ENCODE measurements at regions not wholly inside any gene's neighbourhood (a gene's known extent, or its start where the extent isn't known, plus 50 kb on each side); places are given as distances from the start of the nearest gene placed in this dataset.
"Not testable (repeated sequence)": the region's sequence is repeated elsewhere in the genome, so short reads cannot be mapped to it uniquely, and the experiment has no call there.

GRCh38 chr17:68116211-68116610, 80.7 kb downstream of the KPNA2 start:
- POLR2A ChIA-PET; ATAC-seq; CTCF ChIA-PET; H3K27me3 Mint-ChIP-seq (ENCODE audit: low read depth); H3K27ac Mint-ChIP-seq; H3K4me3 Mint-ChIP-seq; DNase-seq; H3K9me3 Mint-ChIP-seq (ENCODE audit: insufficient read depth); H3K4me1 Mint-ChIP-seq (ENCODE audit: low read depth): not testable (repeated sequence)
- H3K36me3 Mint-ChIP-seq (ENCODE audit: low read depth) = peaks cover 36% of the 10 kb centered on the region

- Mint-ChIP-seq H3K36me3 (ENCODE audit: low read depth) (peaks cover 55% of the 10 kb centered on the region), H3K9me3 (ENCODE audit: insufficient read depth) (no peaks in the 10 kb centered on the region), H3K4me1 (ENCODE audit: low read depth) (peaks cover 35% of the 10 kb centered on the region), H3K27ac (no peak overlapping the region), H3K4me3 (no peak overlapping the region), H3K27me3 (ENCODE audit: low read depth) (no peaks in the 10 kb centered on the region)
- DNase-seq = no peak
- ATAC-seq = no peak
- CTCF ChIA-PET = no interaction called here
- POLR2A ChIA-PET = no interaction called here
Measured at GRCh38 chr17:68122587-68122986, 87.1 kb downstream of the KPNA2 start.

DNA sequence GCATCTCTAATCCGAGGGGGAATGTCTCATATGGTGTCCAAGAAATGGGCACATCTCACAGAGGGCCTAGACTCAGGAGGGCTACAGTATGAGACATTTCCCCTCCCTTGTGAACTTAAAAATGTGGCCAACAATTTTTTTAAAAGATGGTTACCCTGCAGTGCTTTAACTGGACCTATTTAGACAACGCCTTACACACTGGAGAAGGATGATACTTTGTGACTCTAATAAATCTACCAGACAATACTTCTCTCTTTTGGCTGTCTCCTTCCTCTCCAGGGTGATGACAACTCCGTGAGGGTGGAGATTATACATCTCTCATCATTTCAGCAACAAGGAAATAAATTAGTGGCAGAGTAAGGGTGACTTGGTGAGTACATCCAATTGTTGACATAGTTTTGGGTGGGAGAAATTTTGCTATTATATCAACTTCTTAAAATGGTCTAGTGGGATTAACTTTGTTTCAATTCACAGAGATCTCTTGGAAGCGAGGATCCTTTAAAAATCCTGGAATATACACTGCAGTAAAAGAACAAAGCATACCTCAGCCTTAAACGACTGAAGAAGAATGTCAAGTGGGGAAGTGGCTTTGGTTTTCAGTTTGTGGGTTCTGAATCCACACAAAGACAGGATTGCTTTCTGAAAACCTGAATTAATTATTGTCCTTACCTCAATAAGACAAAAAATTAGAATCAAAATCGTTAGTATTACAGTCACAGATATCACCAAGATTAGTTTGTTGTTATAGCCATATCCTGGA, 89.8 kb downstream of the KPNA2 start:
- ATAC-seq = no peak
- peaks cover 49% of the 10 kb centered on the region for H3K36me3 Mint-ChIP-seq (ENCODE audit: low read depth)
- POLR2A ChIA-PET = no interaction called here
- DNase-seq = no peak
- no peak overlapping the region for H3K4me3 Mint-ChIP-seq
- CTCF ChIA-PET = no interaction called here
- H3K9me3 Mint-ChIP-seq (ENCODE audit: insufficient read depth) = no peaks in the 10 kb centered on the region
- peaks cover 32% of the 10 kb centered on the region for H3K4me1 Mint-ChIP-seq (ENCODE audit: low read depth)
- no peaks in the 10 kb centered on the region for H3K27me3 Mint-ChIP-seq (ENCODE audit: low read depth)
- H3K27ac Mint-ChIP-seq = peak overlapping the region; percentile 1

- Mint-ChIP-seq H3K36me3 (ENCODE audit: low read depth) (peaks cover 36% of the 10 kb centered on the region), H3K27me3 (ENCODE audit: low read depth) (no peaks in the 10 kb centered on the region), H3K4me1 (ENCODE audit: low read depth) (peaks cover 32% of the 10 kb centered on the region), H3K9me3 (ENCODE audit: insufficient read depth) (no peaks in the 10 kb centered on the region), H3K4me3 (no peak overlapping the region), H3K27ac (no peak overlapping the region)
- no peak for DNase-seq
- ChIA-PET POLR2A (no interaction called here), CTCF (no interaction called here)
- ATAC-seq = no peak
Measured at GRCh38 chr17:68127914-68128313, 92.4 kb downstream of the KPNA2 start.

DNA sequence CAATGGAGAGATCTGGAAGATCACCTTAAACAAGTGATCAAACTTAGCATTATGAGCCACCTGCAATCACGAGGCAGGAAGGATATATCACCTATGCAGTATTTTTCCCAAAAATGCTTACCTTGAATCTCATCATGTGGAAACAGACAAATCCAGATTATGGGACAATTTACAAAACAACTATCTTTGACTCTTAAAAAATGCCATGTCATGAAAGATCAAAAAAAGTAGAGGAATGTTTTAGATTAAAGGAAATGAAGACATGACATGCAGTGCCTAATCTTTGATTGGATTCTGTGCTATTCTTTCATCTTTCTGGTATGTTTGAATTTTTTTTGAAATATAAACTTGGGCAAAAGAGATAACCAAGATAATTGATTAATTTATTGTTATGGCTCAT, 95.9 kb downstream of the KPNA2 start:
- DNase-seq (no peak), ATAC-seq (no peak)
- H3K4me1 Mint-ChIP-seq (ENCODE audit: low read depth) = peaks cover 3% of the 10 kb centered on the region
- H3K27me3 Mint-ChIP-seq (ENCODE audit: low read depth) = no peaks in the 10 kb centered on the region
- no peak overlapping the region for H3K4me3 Mint-ChIP-seq
- CTCF ChIA-PET = interaction anchor here (1.7 kb wide), 1 partner anchor 11 kb away, joined by 3 read pairs; no protein-coding TSS in a partner anchor
- POLR2A ChIA-PET = no interaction called here
- no peak overlapping the region for H3K27ac Mint-ChIP-seq
- H3K36me3 Mint-ChIP-seq (ENCODE audit: low read depth) = peaks cover 21% of the 10 kb centered on the region
- no peaks in the 10 kb centered on the region for H3K9me3 Mint-ChIP-seq (ENCODE audit: insufficient read depth)

DNA sequence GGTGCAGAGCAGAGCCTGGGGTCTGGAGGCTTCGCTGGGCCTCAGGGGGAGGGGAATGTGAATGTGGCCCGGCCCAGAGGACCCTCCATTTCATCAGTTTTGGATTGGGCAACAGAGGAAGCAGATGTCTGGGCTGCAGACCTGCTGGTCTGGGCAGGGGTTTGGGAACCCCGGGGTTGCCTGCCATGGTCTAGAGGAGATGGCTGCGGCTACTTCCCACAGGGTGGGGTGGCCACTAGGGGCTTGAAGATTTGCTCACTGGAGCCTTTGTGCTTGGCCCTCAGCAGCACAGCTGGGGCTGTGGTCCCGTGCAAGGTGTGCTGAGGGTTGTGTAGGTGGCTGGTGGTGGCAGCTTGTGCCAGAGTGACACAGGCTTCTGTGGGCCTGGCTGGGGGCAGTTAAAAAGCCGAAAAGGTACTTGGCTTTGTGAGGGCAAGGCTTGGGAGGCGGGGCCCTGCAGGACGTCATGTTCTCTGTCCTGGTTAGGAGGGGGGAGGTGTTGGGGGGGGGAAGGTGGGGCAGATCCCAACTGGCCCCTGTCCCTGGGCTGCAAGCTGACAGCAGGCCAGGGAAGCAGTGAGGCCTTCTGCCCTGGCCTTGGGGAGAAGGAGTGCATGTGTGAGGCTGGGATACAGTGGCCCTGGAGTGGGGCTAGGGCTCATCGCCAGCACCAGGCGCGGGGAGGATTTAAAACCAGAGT, 98.0 kb downstream of the KPNA2 start:
- no peak overlapping the region for H3K27ac Mint-ChIP-seq
- H3K4me1 Mint-ChIP-seq (ENCODE audit: low read depth) = no peaks in the 10 kb centered on the region
- no peak for ATAC-seq
- CTCF ChIA-PET = no interaction called here
- no peak overlapping the region for H3K4me3 Mint-ChIP-seq
- H3K9me3 Mint-ChIP-seq (ENCODE audit: insufficient read depth) = no peaks in the 10 kb centered on the region
- no peak for DNase-seq
- H3K36me3 Mint-ChIP-seq (ENCODE audit: low read depth) = peaks cover 7% of the 10 kb centered on the region
- POLR2A ChIA-PET = no interaction called here
- H3K27me3 Mint-ChIP-seq (ENCODE audit: low read depth) = no peaks in the 10 kb centered on the region

DNA sequence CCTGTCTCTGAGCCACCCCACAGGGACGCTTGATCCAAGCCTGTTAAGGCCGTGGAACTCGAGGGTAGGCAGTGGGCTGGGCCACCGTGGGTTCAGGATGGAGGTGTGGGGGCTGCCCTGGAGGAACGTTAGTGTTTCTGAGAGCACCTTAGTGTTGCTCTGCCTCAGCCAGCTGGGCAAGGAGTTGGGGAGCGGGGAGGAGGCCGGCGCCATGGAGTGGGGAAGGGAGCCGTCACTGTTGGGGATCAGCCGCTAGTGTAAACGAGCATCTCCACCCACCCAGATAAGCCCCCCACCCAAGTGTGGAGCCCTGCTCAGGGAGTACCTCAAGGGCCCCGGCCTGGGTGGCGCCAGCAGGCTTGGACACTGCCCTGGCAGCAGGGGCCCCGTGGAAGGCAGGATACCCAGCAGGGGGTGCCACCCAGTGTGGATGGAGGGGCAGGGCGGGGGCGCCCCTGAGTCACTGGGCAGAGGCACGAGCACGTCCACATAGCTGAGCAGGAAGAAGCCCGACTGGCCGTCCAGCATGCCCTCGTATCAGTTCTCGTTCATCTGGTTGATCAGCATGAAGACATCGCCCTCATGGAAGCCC, 98.6 kb downstream of the KPNA2 start:
- DNase-seq (no peak), ATAC-seq (no peak)
- peaks cover 6% of the 10 kb centered on the region for H3K36me3 Mint-ChIP-seq (ENCODE audit: low read depth)
- no peak overlapping the region for H3K27ac Mint-ChIP-seq
- H3K27me3 Mint-ChIP-seq (ENCODE audit: low read depth) = no peaks in the 10 kb centered on the region
- H3K9me3 Mint-ChIP-seq (ENCODE audit: insufficient read depth) = no peaks in the 10 kb centered on the region
- H3K4me3 Mint-ChIP-seq = no peak overlapping the region
- H3K4me1 Mint-ChIP-seq (ENCODE audit: low read depth) = no peaks in the 10 kb centered on the region
- ChIA-PET CTCF (no interaction called here), POLR2A (no interaction called here)

DNA sequence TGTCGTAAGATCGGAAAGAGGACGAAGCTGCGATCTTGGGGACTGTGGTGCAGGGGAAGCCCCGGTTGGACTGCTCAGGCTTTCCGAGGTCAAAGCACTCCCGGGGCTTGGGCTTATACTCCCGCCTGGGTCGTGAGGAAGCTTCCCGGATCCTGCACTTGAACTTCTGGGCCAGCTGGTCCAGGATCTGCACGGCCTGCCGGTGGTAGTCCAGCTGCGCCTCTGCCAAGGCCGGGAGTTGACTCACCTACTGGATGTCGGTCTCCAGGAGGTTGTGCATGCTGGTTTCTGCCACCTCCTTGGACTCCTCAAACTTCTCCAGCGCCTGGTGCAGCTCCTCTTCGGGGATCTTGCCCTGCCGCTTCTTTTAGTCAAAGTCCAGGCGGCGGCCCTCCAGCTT, 99.2 kb downstream of the KPNA2 start:
- ChIA-PET POLR2A (no interaction called here), CTCF (no interaction called here)
- H3K9me3 Mint-ChIP-seq (ENCODE audit: insufficient read depth) = no peaks in the 10 kb centered on the region
- no peak for ATAC-seq
- H3K36me3 Mint-ChIP-seq (ENCODE audit: low read depth) = peaks cover 6% of the 10 kb centered on the region
- H3K4me3 Mint-ChIP-seq = no peak overlapping the region
- H3K4me1 Mint-ChIP-seq (ENCODE audit: low read depth) = no peaks in the 10 kb centered on the region
- H3K27ac Mint-ChIP-seq = no peak overlapping the region
- DNase-seq = no peak
- no peaks in the 10 kb centered on the region for H3K27me3 Mint-ChIP-seq (ENCODE audit: low read depth)

DNA sequence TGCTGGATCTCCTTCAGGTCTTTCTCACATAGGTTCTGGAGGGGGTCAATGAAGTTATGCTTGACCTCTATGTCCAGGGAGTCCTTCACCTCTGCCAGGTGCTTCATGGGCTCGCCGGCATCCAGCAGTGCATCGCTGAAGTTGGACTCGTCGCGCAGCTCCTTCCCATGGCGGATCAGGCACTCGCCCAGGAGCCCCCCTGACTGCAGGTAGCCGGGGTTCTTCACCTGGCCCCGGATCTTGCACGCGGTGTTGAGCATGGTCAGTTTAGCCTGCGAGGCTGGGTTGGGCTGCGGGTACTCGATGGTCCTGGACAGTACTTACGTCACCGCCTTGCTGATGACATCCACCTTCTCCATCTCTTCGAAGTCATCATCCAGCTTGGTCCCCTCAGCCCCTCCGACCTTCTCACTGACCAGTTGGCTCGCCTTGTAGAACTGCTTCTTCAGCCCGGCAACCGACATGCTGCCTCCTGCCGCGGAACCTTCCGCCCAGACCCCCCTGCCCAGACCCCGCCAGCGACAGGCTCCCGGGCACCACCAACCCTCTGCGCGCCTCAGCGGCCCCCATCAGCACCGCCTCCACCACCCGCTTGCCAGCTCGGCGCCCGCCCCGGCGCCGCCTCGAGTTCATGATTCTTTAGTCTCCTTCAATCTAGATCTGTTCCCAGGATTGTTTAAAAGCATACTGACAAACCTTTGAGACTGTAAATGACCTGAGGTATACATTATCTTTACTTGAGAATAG, 99.8 kb downstream of the KPNA2 start:
- Mint-ChIP-seq H3K27me3 (ENCODE audit: low read depth) (no peaks in the 10 kb centered on the region), H3K4me1 (ENCODE audit: low read depth) (no peaks in the 10 kb centered on the region), H3K27ac (no peak overlapping the region), H3K4me3 (no peak overlapping the region), H3K9me3 (ENCODE audit: insufficient read depth) (no peaks in the 10 kb centered on the region), H3K36me3 (ENCODE audit: low read depth) (peaks cover 3% of the 10 kb centered on the region)
- ChIA-PET POLR2A (no interaction called here), CTCF (no interaction called here)
- ATAC-seq (no peak), DNase-seq (no peak)

DNA sequence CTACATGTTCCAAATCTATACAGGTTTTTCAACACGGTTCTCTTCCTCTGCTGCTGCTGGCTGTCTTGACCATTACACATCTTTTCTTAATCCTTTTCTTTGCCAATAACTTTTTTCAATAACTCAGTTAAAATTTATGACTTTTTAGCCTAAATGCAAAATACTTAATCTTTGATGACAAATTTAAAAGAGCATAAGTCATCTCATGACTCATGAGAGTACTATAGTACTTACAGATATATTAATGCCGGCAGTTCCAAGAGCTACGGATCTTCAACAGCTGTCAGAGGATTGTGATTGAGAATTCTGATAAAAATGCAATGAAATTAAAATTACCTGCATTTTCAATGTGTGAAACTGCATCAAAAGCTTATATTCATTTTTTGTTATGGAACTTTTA, 105.5 kb downstream of the KPNA2 start:
- Mint-ChIP-seq H3K4me1 (ENCODE audit: low read depth) (peaks cover 4% of the 10 kb centered on the region), H3K27me3 (ENCODE audit: low read depth) (peaks cover 3% of the 10 kb centered on the region), H3K4me3 (no peak overlapping the region), H3K9me3 (ENCODE audit: insufficient read depth) (no peaks in the 10 kb centered on the region), H3K27ac (no peak overlapping the region), H3K36me3 (ENCODE audit: low read depth) (no peaks in the 10 kb centered on the region)
- ChIA-PET POLR2A (no interaction called here), CTCF (no interaction called here)
- ATAC-seq (no peak), DNase-seq (no peak)

DNA sequence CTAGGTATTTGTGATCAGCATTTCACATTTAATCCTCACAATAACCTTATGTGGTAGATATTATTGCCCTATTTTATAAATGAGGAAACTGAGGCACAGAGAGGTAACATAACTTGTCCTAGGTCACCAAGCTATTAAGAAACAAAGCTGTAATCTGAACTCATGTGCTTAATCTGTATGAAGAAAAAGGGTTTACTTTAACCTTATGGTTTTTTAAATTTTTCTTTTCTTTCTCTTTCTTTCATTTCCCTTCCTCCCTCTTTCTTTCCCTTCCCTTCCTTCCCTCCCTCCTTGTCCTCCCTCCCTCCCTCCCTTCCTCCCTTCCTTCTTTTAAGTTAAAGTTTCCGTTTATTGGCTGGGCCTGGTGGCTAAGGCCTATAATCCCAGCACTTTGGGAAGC, 105.2 kb upstream of the AMZ2 start:
- Mint-ChIP-seq H3K27me3 (ENCODE audit: low read depth) (peaks cover 3% of the 10 kb centered on the region), H3K9me3 (ENCODE audit: insufficient read depth) (no peaks in the 10 kb centered on the region), H3K4me1 (ENCODE audit: low read depth) (peaks cover 4% of the 10 kb centered on the region), H3K4me3 (no peak overlapping the region), H3K27ac (no peak overlapping the region), H3K36me3 (ENCODE audit: low read depth) (no peaks in the 10 kb centered on the region)
- DNase-seq = no peak
- ChIA-PET CTCF (no interaction called here), POLR2A (interaction anchor here (0.6 kb wide), 1 partner anchor 338 kb away, joined by 4 read pairs; no protein-coding TSS in a partner anchor)
- ATAC-seq = no peak

- POLR2A ChIA-PET = no interaction called here
- CTCF ChIA-PET = no interaction called here
- no peak overlapping the region for H3K4me3 Mint-ChIP-seq
- H3K4me1 Mint-ChIP-seq (ENCODE audit: low read depth) = peaks cover 4% of the 10 kb centered on the region
- peaks cover 3% of the 10 kb centered on the region for H3K27me3 Mint-ChIP-seq (ENCODE audit: low read depth)
- H3K9me3 Mint-ChIP-seq (ENCODE audit: insufficient read depth) = no peaks in the 10 kb centered on the region
- H3K27ac Mint-ChIP-seq = no peak overlapping the region
- DNase-seq = no peak
- H3K36me3 Mint-ChIP-seq (ENCODE audit: low read depth) = no peaks in the 10 kb centered on the region
- no peak for ATAC-seq
Measured at GRCh38 chr17:68143425-68143824, 104.4 kb upstream of the AMZ2 start.

Data from activated CD8-positive, alpha-beta T cell treated with anti-CD3 and anti-CD28 coated beads, Interleukin-2, amount 10 ng/mL, durations not matched to agents 7 days and 5 days (primary cell).